Vagina (tissue), 2 donors: ENCODE measurements at regions not wholly inside any gene's neighbourhood (a gene's known extent, or its start where the extent isn't known, plus 50 kb on each side); places are given as distances from the start of the nearest gene placed in this dataset.

Source experiments
- POLR2A ChIP-seq, 2 donors: fragments of 450-650 bp; IDR thresholded peaks; one replicate each; pipeline ENCODE4 v1.6.1; 2017; ENCODE audit warnings: antibody characterized with exemption in 2 of 2, mild to moderate bottlenecking in 2 of 2, moderate library complexity in 2 of 2
- POLR2AphosphoS5 ChIP-seq, 2 donors: sonication (generic); formaldehyde crosslinking; IDR thresholded peaks; one replicate each; pipeline ENCODE4 v1.9.0; 2017; ENCODE audit warnings: antibody characterized with exemption in 2 of 2, mild to moderate bottlenecking in 2 of 2, low read depth in 1 of 2; ENCODE audit not compliant: insufficient read depth in 1 of 2
- TF ChIP-seq, protein P1 (sequence below), 3 experiments: fragments of 450-650 bp in 2 of 3; fragments of 200-600 bp in 1 of 3; sonication (generic) in 1 of 3; IDR thresholded peaks; one replicate each; pipeline ENCODE4 v1.5.1; 2017 to 2019; ENCODE audit warnings: antibody characterized with exemption in 3 of 3, mild to moderate bottlenecking in 2 of 3, moderate library complexity in 2 of 3

DNA sequence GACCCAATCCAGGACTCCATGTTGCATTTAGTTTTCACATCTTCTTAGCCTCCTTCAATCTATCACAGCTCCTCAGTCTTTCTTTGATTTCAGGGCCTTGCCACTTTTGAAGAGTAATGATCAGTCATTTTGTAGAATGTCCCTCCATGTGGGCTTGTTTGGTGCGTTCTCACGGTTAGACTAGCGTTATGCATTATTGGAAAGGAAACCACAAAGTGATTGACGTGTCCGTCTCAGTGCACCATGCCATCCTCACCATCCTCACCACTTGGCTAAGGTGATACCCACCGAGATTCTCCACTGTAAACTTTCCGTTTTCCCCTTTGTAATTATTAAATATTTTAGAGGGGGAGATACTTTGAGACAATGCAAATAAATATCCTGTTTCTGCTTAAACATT, 59.6 kb upstream of the OLIG2 start:
- TF ChIP-seq, protein P1, sequence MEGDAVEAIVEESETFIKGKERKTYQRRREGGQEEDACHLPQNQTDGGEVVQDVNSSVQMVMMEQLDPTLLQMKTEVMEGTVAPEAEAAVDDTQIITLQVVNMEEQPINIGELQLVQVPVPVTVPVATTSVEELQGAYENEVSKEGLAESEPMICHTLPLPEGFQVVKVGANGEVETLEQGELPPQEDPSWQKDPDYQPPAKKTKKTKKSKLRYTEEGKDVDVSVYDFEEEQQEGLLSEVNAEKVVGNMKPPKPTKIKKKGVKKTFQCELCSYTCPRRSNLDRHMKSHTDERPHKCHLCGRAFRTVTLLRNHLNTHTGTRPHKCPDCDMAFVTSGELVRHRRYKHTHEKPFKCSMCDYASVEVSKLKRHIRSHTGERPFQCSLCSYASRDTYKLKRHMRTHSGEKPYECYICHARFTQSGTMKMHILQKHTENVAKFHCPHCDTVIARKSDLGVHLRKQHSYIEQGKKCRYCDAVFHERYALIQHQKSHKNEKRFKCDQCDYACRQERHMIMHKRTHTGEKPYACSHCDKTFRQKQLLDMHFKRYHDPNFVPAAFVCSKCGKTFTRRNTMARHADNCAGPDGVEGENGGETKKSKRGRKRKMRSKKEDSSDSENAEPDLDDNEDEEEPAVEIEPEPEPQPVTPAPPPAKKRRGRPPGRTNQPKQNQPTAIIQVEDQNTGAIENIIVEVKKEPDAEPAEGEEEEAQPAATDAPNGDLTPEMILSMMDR (IDR thresholded peaks at IDR 0.05) = no peak
- TF ChIP-seq POLR2A (IDR thresholded peaks at IDR 0.05) (no peak), POLR2AphosphoS5 (IDR thresholded peaks at IDR 0.05; ENCODE audit: insufficient read depth in 1 of 2, low read depth in 1 of 2) (no peak)
